Activated CD4-positive, alpha-beta T cell treated with anti-CD3 and anti-CD28 coated beads, Interleukin-2, amount 10 ng/mL, durations not matched to agents 7 days and 5 days (primary cell): ENCODE measurements at regions not wholly inside any gene's neighbourhood (a gene's known extent, or its start where the extent isn't known, plus 50 kb on each side); places are given as distances from the start of the nearest gene placed in this dataset.

Experiments
- CTCF ChIA-PET: fragments of 350-600 bp; sonication (Branson Sonifier 250); formaldehyde crosslinking; loops from one replicate; lab custom pipeline; 2021; ENCODE audit warnings: antibody characterized with exemption; lab: Charles Lee
- POLR2A ChIA-PET: fragments of 350-600 bp; sonication (Branson Sonifier 250); formaldehyde crosslinking; loops from one replicate; lab custom pipeline; 2021; ENCODE audit warnings: antibody characterized with exemption; lab: Charles Lee
- DNase-seq: peaks from one replicate; pipeline ENCODE4 v3.0.0-alpha.2; 2020
- H3K27ac Mint-ChIP-seq: one replicate; pipeline ENCODE4 v1.8.0; 2021; ENCODE audit warnings: mild to moderate bottlenecking, moderate library complexity, mixed read lengths
- H3K27me3 Mint-ChIP-seq: one replicate; pipeline ENCODE4 v1.8.0; 2021; ENCODE audit warnings: mixed read lengths
- H3K36me3 Mint-ChIP-seq: one replicate; pipeline ENCODE4 v1.8.0; 2021; ENCODE audit warnings: low read depth, mixed read lengths
- H3K4me1 Mint-ChIP-seq: one replicate; pipeline ENCODE4 v1.8.0; 2021; ENCODE audit warnings: mixed read lengths
- H3K4me3 Mint-ChIP-seq: one replicate; pipeline ENCODE4 v1.8.0; 2021; ENCODE audit warnings: mild to moderate bottlenecking, moderate library complexity, mixed read lengths
- H3K9me3 Mint-ChIP-seq: one replicate; pipeline ENCODE4 v1.8.0; 2021; ENCODE audit warnings: mixed read lengths

- no peaks in the 10 kb centered on the region for H3K36me3 Mint-ChIP-seq
- H3K4me1 Mint-ChIP-seq = no peaks in the 10 kb centered on the region
- H3K9me3 Mint-ChIP-seq = no peaks in the 10 kb centered on the region
- ChIA-PET POLR2A (no interaction called here), CTCF (no interaction called here)
- H3K27ac Mint-ChIP-seq = no peak overlapping the region
- H3K27me3 Mint-ChIP-seq = no peaks in the 10 kb centered on the region
- DNase-seq = no peak
- H3K4me3 Mint-ChIP-seq = no peak overlapping the region
Measured at GRCh38 chr5:51961154-51961562, 577.9 kb downstream of the ISL1 start.

DNA sequence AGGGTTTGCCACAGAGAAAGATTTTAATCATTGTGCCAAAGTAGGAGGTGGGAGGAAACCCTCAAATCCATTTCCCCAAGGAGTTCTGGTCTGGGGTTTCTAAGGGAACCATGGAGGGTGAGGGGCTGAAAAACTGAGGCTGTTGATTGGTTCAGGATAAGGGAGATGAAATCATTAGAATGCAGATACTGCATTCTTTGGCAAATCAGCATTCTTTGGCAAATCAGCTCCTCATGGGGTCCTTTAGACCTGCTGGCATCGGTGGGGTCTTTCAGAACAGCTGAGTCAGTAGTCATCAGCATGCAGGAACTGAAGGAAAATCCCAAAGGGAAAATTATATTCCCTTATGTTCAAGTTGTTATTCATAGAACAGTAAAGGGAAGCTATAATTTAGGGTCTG lies 585.5 kb downstream of the ISL1 start:
- Mint-ChIP-seq H3K4me3 (no peak overlapping the region), H3K27me3 (no peaks in the 10 kb centered on the region), H3K27ac (no peak overlapping the region), H3K36me3 (no peaks in the 10 kb centered on the region), H3K4me1 (no peaks in the 10 kb centered on the region), H3K9me3 (no peaks in the 10 kb centered on the region)
- no peak for DNase-seq
- POLR2A ChIA-PET = no interaction called here
- CTCF ChIA-PET = interaction anchor here (0.6 kb wide), 1 partner anchor 89 kb away, joined by 3 read pairs; no protein-coding TSS in a partner anchor

DNA sequence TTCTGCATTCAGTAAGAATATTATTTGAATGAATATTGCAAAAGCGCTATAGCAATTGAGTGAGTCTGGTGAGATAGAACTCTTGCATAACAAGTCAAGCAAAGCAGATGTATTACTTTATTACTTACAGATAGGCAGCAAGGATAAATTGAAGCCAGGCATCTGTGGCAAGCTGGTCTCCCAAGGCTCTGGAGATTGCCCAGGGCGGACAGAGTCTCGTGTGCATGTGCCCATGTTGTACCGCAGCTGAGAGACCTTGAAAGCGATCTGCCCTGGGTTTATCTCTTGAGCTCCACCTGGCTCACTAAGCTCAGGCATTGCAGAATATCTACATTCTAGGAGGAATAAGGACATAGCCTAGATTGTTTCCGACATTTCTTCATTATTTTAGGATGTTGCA lies 591.6 kb downstream of the ISL1 start:
- CTCF ChIA-PET = no interaction called here
- POLR2A ChIA-PET = no interaction called here
- H3K4me1 Mint-ChIP-seq = no peaks in the 10 kb centered on the region
- DNase-seq = no peak
- no peaks in the 10 kb centered on the region for H3K36me3 Mint-ChIP-seq
- H3K4me3 Mint-ChIP-seq = no peak overlapping the region
- H3K27me3 Mint-ChIP-seq = no peaks in the 10 kb centered on the region
- no peak overlapping the region for H3K27ac Mint-ChIP-seq
- H3K9me3 Mint-ChIP-seq = no peaks in the 10 kb centered on the region

DNA sequence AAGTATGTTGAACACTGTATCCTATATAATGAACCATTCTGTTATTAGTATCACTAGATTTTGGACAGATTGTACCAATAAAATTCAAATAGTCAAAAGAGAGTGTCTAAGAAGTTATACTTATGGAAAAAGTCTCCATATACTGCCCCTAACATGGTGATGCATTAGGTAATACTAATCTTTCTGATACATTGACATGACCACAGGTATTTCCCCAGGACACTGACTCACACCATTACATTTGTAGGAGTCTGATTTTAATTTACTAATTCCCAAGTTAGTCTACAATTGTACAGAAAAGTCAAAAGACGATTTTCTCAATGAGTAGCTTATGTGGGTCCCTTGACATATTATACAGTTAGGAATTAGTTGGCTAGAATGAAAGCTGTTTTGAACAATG lies 593.8 kb downstream of the ISL1 start:
- H3K9me3 Mint-ChIP-seq = no peaks in the 10 kb centered on the region
- POLR2A ChIA-PET = no interaction called here
- CTCF ChIA-PET = no interaction called here
- H3K27me3 Mint-ChIP-seq = no peaks in the 10 kb centered on the region
- no peak for DNase-seq
- H3K4me3 Mint-ChIP-seq = no peak overlapping the region
- H3K4me1 Mint-ChIP-seq = no peaks in the 10 kb centered on the region
- no peak overlapping the region for H3K27ac Mint-ChIP-seq
- no peaks in the 10 kb centered on the region for H3K36me3 Mint-ChIP-seq

DNA sequence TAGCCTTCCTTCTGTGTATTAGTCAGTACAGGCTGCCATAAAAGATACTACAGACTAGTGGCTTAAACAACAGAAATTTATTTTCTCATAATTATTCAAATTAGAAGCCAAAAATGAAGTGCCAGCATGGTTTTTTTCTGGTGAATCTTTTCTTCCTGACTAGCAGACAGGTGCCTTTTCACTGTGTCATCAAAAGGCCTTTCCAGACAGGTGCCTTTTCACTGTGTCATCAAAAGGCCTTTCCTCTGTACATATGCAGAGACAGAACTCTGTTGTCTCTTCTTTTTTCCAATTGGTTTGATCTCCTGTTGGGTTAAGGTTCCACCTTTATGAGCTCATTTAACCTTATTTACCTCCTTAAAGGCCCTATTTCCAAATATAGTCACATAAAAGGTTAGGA lies 599.9 kb downstream of the ISL1 start:
- Mint-ChIP-seq H3K27ac (no peak overlapping the region), H3K36me3 (no peaks in the 10 kb centered on the region), H3K27me3 (no peaks in the 10 kb centered on the region), H3K4me1 (no peaks in the 10 kb centered on the region), H3K9me3 (no peaks in the 10 kb centered on the region), H3K4me3 (no peak overlapping the region)
- DNase-seq = no peak
- ChIA-PET CTCF (no interaction called here), POLR2A (no interaction called here)

GRCh38 chr5:51986733-51987132 lies 603.5 kb downstream of the ISL1 start:
- DNase-seq = no peak
- CTCF ChIA-PET = no interaction called here
- H3K4me3 Mint-ChIP-seq = no peak overlapping the region
- H3K27ac Mint-ChIP-seq = no peak overlapping the region
- no peaks in the 10 kb centered on the region for H3K9me3 Mint-ChIP-seq
- H3K4me1 Mint-ChIP-seq = no peaks in the 10 kb centered on the region
- POLR2A ChIA-PET = no interaction called here
- H3K27me3 Mint-ChIP-seq = no peaks in the 10 kb centered on the region
- no peaks in the 10 kb centered on the region for H3K36me3 Mint-ChIP-seq

- H3K27ac Mint-ChIP-seq = no peak overlapping the region
- no peaks in the 10 kb centered on the region for H3K36me3 Mint-ChIP-seq
- no peaks in the 10 kb centered on the region for H3K4me1 Mint-ChIP-seq
- ChIA-PET POLR2A (no interaction called here), CTCF (no interaction called here)
- H3K9me3 Mint-ChIP-seq = no peaks in the 10 kb centered on the region
- no peak for DNase-seq
- H3K27me3 Mint-ChIP-seq = no peaks in the 10 kb centered on the region
- no peak overlapping the region for H3K4me3 Mint-ChIP-seq
Measured at GRCh38 chr5:51987239-51987638, 604.0 kb downstream of the ISL1 start.

- ChIA-PET CTCF (no interaction called here), POLR2A (no interaction called here)
- no peak for DNase-seq
- H3K36me3 Mint-ChIP-seq = no peaks in the 10 kb centered on the region
- no peaks in the 10 kb centered on the region for H3K4me1 Mint-ChIP-seq
- no peak overlapping the region for H3K27ac Mint-ChIP-seq
- no peaks in the 10 kb centered on the region for H3K27me3 Mint-ChIP-seq
- no peaks in the 10 kb centered on the region for H3K9me3 Mint-ChIP-seq
- H3K4me3 Mint-ChIP-seq = no peak overlapping the region
Measured at GRCh38 chr5:51987669-51988209, 604.5 kb downstream of the ISL1 start.

DNA sequence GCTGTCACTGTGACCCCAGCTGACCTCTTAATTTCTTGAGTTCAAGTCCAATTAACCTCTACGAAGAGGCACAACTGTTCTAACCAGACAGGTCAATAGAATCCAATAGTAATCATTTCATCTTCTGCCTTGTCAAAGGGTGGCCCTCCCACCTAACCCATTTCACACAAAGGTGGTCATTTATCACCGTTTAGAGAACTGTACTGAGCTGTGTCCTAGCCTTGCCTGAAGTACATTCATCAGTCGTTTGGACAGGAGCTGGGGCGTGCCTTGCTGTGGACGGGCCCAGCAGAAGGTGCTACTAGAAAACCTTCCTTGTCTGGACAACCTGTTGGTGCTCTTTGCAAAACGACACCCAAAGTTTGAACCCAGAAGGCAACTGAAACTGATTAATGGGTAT lies 605.4 kb downstream of the ISL1 start:
- no peaks in the 10 kb centered on the region for H3K36me3 Mint-ChIP-seq
- POLR2A ChIA-PET = no interaction called here
- CTCF ChIA-PET = no interaction called here
- no peaks in the 10 kb centered on the region for H3K4me1 Mint-ChIP-seq
- no peaks in the 10 kb centered on the region for H3K27me3 Mint-ChIP-seq
- H3K27ac Mint-ChIP-seq = no peak overlapping the region
- H3K4me3 Mint-ChIP-seq = no peak overlapping the region
- H3K9me3 Mint-ChIP-seq = no peaks in the 10 kb centered on the region
- no peak for DNase-seq

GRCh38 chr5:51990241-51990640 lies 607.0 kb downstream of the ISL1 start:
- H3K27me3 Mint-ChIP-seq = no peaks in the 10 kb centered on the region
- H3K4me3 Mint-ChIP-seq = no peak overlapping the region
- ChIA-PET POLR2A (no interaction called here), CTCF (no interaction called here)
- no peak overlapping the region for H3K27ac Mint-ChIP-seq
- H3K9me3 Mint-ChIP-seq = peaks cover 2% of the 10 kb centered on the region
- no peaks in the 10 kb centered on the region for H3K4me1 Mint-ChIP-seq
- DNase-seq = no peak
- no peaks in the 10 kb centered on the region for H3K36me3 Mint-ChIP-seq

DNA sequence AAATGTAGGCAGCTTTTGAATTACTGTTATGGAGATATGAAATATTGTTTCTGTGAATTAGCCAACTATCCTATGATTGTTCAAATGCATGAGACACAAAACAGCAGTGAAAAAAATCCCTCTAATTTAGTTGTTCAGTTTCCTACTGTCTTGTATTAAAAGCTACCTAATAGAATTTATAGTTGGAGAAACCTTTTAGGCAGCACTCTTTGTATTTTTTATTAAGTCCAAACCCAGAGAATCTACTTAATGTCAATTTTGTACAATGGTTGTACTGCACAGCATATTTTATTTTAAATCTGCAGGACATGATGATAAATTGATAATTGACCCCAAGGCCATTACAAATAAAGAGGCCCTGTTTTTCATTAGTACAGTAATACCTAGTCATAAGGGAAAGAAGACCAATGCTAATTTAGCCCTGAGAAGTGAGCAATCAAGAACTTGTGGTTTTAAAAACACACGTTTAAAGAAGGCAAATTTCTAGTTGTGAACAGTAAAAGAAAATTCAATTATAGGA lies 607.5 kb downstream of the ISL1 start:
- DNase-seq = no peak
- Mint-ChIP-seq H3K27me3 (no peaks in the 10 kb centered on the region), H3K4me3 (no peak overlapping the region), H3K27ac (no peak overlapping the region), H3K36me3 (no peaks in the 10 kb centered on the region), H3K4me1 (no peaks in the 10 kb centered on the region), H3K9me3 (peaks cover 2% of the 10 kb centered on the region)
- ChIA-PET POLR2A (no interaction called here), CTCF (no interaction called here)

- H3K4me3 Mint-ChIP-seq = no peak overlapping the region
- H3K27ac Mint-ChIP-seq = no peak overlapping the region
- CTCF ChIA-PET = no interaction called here
- DNase-seq = no peak
- no peaks in the 10 kb centered on the region for H3K36me3 Mint-ChIP-seq
- H3K4me1 Mint-ChIP-seq = no peaks in the 10 kb centered on the region
- peaks cover 2% of the 10 kb centered on the region for H3K9me3 Mint-ChIP-seq
- POLR2A ChIA-PET = no interaction called here
- H3K27me3 Mint-ChIP-seq = no peaks in the 10 kb centered on the region
Measured at GRCh38 chr5:51991940-51992339, 608.7 kb downstream of the ISL1 start.

DNA sequence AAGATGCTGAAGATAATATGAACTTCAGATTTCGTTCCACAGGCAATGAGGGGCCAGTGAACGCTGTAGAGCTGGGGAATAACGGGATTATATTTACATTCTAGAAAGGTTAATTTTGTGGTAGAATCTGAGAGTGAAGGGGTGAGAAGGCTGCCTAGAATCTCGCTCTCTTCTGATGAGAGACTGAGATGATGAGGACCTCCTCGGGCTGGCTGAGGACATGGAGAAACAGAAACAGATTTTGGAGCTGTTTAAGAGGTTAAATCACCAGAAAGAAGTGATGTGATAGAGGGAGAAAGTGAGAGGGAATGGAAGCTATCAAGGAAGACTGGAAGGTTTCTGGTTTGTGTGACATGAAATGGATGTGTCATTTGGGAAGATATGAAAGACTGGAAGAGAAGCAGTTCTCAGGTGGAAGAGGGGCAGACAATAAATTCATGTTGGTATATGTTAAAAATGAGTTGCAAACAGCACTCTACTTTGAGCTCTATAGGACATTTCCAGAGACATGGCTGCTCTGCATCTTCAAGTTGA lies 612.6 kb downstream of the ISL1 start:
- Mint-ChIP-seq H3K27me3 (no peaks in the 10 kb centered on the region), H3K9me3 (peaks cover 2% of the 10 kb centered on the region), H3K36me3 (no peaks in the 10 kb centered on the region), H3K4me1 (no peaks in the 10 kb centered on the region), H3K4me3 (no peak overlapping the region), H3K27ac (no peak overlapping the region)
- no peak for DNase-seq
- ChIA-PET CTCF (interaction anchor here (0.6 kb wide), 1 partner anchor 16 kb away, joined by 3 read pairs; no protein-coding TSS in a partner anchor), POLR2A (no interaction called here)

DNA sequence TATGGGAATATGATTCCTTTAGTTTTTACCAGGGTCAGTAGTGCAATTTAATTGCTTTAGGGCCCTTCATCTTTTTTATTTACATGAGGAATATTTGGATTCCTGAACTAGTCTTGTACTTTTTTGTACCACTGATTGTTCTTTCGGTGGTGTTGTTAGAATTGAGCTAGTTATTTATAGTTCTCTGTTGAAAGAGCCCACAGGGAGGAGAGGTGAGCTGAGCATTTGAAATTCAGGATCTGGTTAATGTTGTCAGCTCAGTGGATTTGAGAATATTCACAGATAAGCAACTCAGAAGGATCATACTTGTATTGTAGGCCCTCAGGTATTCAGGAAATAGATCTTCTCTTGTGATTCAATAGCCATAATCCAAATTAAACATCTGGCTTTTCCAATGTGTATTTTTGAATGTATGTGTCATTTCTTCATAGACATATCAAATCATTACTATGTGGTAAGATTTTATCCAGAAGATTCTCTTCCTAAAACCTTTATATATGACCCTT lies 613.2 kb downstream of the ISL1 start:
- H3K9me3 Mint-ChIP-seq = peaks cover 2% of the 10 kb centered on the region
- CTCF ChIA-PET = interaction anchor here (0.6 kb wide), 1 partner anchor 17 kb away, joined by 3 read pairs; no protein-coding TSS in a partner anchor
- DNase-seq = no peak

More for the DNA sequence above, 613.2 kb downstream of the ISL1 start:
- H3K4me1 Mint-ChIP-seq = no peaks in the 10 kb centered on the region
- POLR2A ChIA-PET = no interaction called here
- no peak overlapping the region for H3K27ac Mint-ChIP-seq
- H3K4me3 Mint-ChIP-seq = no peak overlapping the region
- H3K27me3 Mint-ChIP-seq = no peaks in the 10 kb centered on the region
- no peaks in the 10 kb centered on the region for H3K36me3 Mint-ChIP-seq
